ENCODE measurements at regions not wholly inside any gene's neighbourhood (a gene's known extent, or its start where the extent isn't known, plus 50 kb on each side); places are given as distances from the start of the nearest gene placed in this dataset.

DNA sequence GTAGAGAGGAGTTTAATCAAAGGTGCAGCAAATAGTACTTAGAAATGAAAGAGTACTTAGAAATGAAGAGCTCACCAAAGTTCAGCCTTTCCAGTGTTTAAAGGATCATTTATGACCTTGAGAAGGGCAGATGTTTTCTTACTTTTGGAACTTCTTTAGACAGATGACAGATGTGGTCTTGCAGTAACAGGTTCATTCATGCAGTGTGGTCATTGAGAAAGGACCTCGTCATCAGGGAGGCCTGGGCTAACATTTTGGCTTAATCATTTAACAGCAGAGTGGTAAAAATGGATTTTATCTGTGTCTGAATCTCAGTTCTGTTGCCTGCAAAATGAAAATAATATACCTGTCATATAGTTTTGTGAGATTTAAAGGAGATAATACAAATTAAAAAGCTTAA, 75.1 kb upstream of the NT5C1B start:
- TF ChIP-seq, protein P1, sequence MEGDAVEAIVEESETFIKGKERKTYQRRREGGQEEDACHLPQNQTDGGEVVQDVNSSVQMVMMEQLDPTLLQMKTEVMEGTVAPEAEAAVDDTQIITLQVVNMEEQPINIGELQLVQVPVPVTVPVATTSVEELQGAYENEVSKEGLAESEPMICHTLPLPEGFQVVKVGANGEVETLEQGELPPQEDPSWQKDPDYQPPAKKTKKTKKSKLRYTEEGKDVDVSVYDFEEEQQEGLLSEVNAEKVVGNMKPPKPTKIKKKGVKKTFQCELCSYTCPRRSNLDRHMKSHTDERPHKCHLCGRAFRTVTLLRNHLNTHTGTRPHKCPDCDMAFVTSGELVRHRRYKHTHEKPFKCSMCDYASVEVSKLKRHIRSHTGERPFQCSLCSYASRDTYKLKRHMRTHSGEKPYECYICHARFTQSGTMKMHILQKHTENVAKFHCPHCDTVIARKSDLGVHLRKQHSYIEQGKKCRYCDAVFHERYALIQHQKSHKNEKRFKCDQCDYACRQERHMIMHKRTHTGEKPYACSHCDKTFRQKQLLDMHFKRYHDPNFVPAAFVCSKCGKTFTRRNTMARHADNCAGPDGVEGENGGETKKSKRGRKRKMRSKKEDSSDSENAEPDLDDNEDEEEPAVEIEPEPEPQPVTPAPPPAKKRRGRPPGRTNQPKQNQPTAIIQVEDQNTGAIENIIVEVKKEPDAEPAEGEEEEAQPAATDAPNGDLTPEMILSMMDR (conservative IDR thresholded peaks at IDR 0.05; ENCODE audit: low read length) = no peak
- TF ChIP-seq EZH2phosphoT487 (IDR thresholded peaks at IDR 0.05; ENCODE audit: borderline replicate concordance) = no peak

All from Loucy (cell line).